ENCODE measurements at regions not wholly inside any gene's neighbourhood (a gene's known extent, or its start where the extent isn't known, plus 50 kb on each side); places are given as distances from the start of the nearest gene placed in this dataset.

- no peak for TF ChIP-seq ATF2 (IDR thresholded peaks at IDR 0.05; ENCODE audit: low read length)
Measured at GRCh38 chr1:58849551-58849950, 65.7 kb upstream of the JUN start (continued).

Data from H1 (cell line).